ENCODE measurements at regions not wholly inside any gene's neighbourhood (a gene's known extent, or its start where the extent isn't known, plus 50 kb on each side); places are given as distances from the start of the nearest gene placed in this dataset.

- no peak overlapping the region for H3K27ac ChIP-seq (ENCODE audit: low read depth in 2 of 2, low read length in 2 of 2)
- H3K36me3 ChIP-seq (ENCODE audit: control insufficient read depth in 2 of 2, insufficient read depth in 2 of 2, low read length in 2 of 2), result peaks cover 17 to 37% of the 10 kb centered on the region in 2 donors
- no peaks in the 10 kb centered on the region for H3K4me1 ChIP-seq (ENCODE audit: control insufficient read depth in 2 of 2, insufficient read depth in 2 of 2, low read length in 2 of 2)
- no peaks in the 10 kb centered on the region for H3K9me3 ChIP-seq (ENCODE audit: control insufficient read depth in 2 of 2, low read length in 2 of 2)
- no peak overlapping the region for H3K4me3 ChIP-seq (ENCODE audit: low read length in 2 of 2)
- H3K27me3 ChIP-seq (ENCODE audit: control insufficient read depth in 2 of 2, insufficient read depth in 2 of 2, low read length in 2 of 2), result no peaks in the 10 kb centered on the region
- H3K9ac ChIP-seq (ENCODE audit: low read depth in 1 of 2, low read length in 2 of 2), result no peak overlapping the region
Measured at GRCh38 chr6:144849920-144850319, 564.8 kb downstream of the UTRN start.

GRCh38 chr6:144853603-144854002 lies 568.5 kb downstream of the UTRN start:
- no peak overlapping the region for H3K27ac ChIP-seq (ENCODE audit: low read depth in 2 of 2, low read length in 2 of 2)
- H3K27me3 ChIP-seq (ENCODE audit: control insufficient read depth in 2 of 2, insufficient read depth in 2 of 2, low read length in 2 of 2), result no peaks in the 10 kb centered on the region
- H3K9ac ChIP-seq (ENCODE audit: low read depth in 1 of 2, low read length in 2 of 2), result no peak overlapping the region
- peaks cover 5 to 25% of the 10 kb centered on the region in 2 donors for H3K36me3 ChIP-seq (ENCODE audit: control insufficient read depth in 2 of 2, insufficient read depth in 2 of 2, low read length in 2 of 2)
- no peaks in the 10 kb centered on the region for H3K4me1 ChIP-seq (ENCODE audit: control insufficient read depth in 2 of 2, insufficient read depth in 2 of 2, low read length in 2 of 2)
- no peaks in the 10 kb centered on the region for H3K9me3 ChIP-seq (ENCODE audit: control insufficient read depth in 2 of 2, low read length in 2 of 2)
- H3K4me3 ChIP-seq (ENCODE audit: low read length in 2 of 2), result no peak overlapping the region

- Histone ChIP-seq H3K27me3 (ENCODE audit: control insufficient read depth in 2 of 2, insufficient read depth in 2 of 2, low read length in 2 of 2) (no peaks in the 10 kb centered on the region), H3K36me3 (ENCODE audit: control insufficient read depth in 2 of 2, insufficient read depth in 2 of 2, low read length in 2 of 2) (peaks cover 2 to 20% of the 10 kb centered on the region in 2 donors), H3K9ac (ENCODE audit: low read depth in 1 of 2, low read length in 2 of 2) (no peak overlapping the region), H3K9me3 (ENCODE audit: control insufficient read depth in 2 of 2, low read length in 2 of 2) (no peaks in the 10 kb centered on the region), H3K4me1 (ENCODE audit: control insufficient read depth in 2 of 2, insufficient read depth in 2 of 2, low read length in 2 of 2) (no peaks in the 10 kb centered on the region), H3K4me3 (ENCODE audit: low read length in 2 of 2) (no peak overlapping the region), H3K27ac (ENCODE audit: low read depth in 2 of 2, low read length in 2 of 2) (no peak overlapping the region)
Measured at GRCh38 chr6:144854654-144855053, 569.5 kb downstream of the UTRN start.

GRCh38 chr6:144855375-144855774 lies 570.2 kb downstream of the UTRN start:
- peaks cover 2 to 17% of the 10 kb centered on the region in 2 donors for H3K36me3 ChIP-seq (ENCODE audit: control insufficient read depth in 2 of 2, insufficient read depth in 2 of 2, low read length in 2 of 2)
- H3K9me3 ChIP-seq (ENCODE audit: control insufficient read depth in 2 of 2, low read length in 2 of 2), result no peaks in the 10 kb centered on the region
- no peaks in the 10 kb centered on the region for H3K4me1 ChIP-seq (ENCODE audit: control insufficient read depth in 2 of 2, insufficient read depth in 2 of 2, low read length in 2 of 2)
- H3K27me3 ChIP-seq (ENCODE audit: control insufficient read depth in 2 of 2, insufficient read depth in 2 of 2, low read length in 2 of 2), result no peaks in the 10 kb centered on the region
- no peak overlapping the region for H3K27ac ChIP-seq (ENCODE audit: low read depth in 2 of 2, low read length in 2 of 2)
- H3K4me3 ChIP-seq (ENCODE audit: low read length in 2 of 2), result no peak overlapping the region
- no peak overlapping the region for H3K9ac ChIP-seq (ENCODE audit: low read depth in 1 of 2, low read length in 2 of 2)

GRCh38 chr6:144855812-144856531 lies 570.8 kb downstream of the UTRN start:
- no peak overlapping the region for H3K27ac ChIP-seq (ENCODE audit: low read depth in 2 of 2, low read length in 2 of 2)
- H3K9me3 ChIP-seq (ENCODE audit: control insufficient read depth in 2 of 2, low read length in 2 of 2), result no peaks in the 10 kb centered on the region
- peaks cover under 1 to 11% of the 10 kb centered on the region in 2 donors for H3K36me3 ChIP-seq (ENCODE audit: control insufficient read depth in 2 of 2, insufficient read depth in 2 of 2, low read length in 2 of 2)
- H3K27me3 ChIP-seq (ENCODE audit: control insufficient read depth in 2 of 2, insufficient read depth in 2 of 2, low read length in 2 of 2), result no peaks in the 10 kb centered on the region
- no peaks in the 10 kb centered on the region for H3K4me1 ChIP-seq (ENCODE audit: control insufficient read depth in 2 of 2, insufficient read depth in 2 of 2, low read length in 2 of 2)
- H3K4me3 ChIP-seq (ENCODE audit: low read length in 2 of 2), result no peak overlapping the region
- H3K9ac ChIP-seq (ENCODE audit: low read depth in 1 of 2, low read length in 2 of 2), result no peak overlapping the region

GRCh38 chr6:144856622-144857021 lies 571.5 kb downstream of the UTRN start:
- no peaks in the 10 kb centered on the region for H3K4me1 ChIP-seq (ENCODE audit: control insufficient read depth in 2 of 2, insufficient read depth in 2 of 2, low read length in 2 of 2)
- no peak overlapping the region for H3K9ac ChIP-seq (ENCODE audit: low read depth in 1 of 2, low read length in 2 of 2)
- peaks cover 0 to 7% of the 10 kb centered on the region in 2 donors for H3K36me3 ChIP-seq (ENCODE audit: control insufficient read depth in 2 of 2, insufficient read depth in 2 of 2, low read length in 2 of 2)
- no peak overlapping the region for H3K4me3 ChIP-seq (ENCODE audit: low read length in 2 of 2)
- H3K27ac ChIP-seq (ENCODE audit: low read depth in 2 of 2, low read length in 2 of 2), result no peak overlapping the region
- no peaks in the 10 kb centered on the region for H3K9me3 ChIP-seq (ENCODE audit: control insufficient read depth in 2 of 2, low read length in 2 of 2)
- H3K27me3 ChIP-seq (ENCODE audit: control insufficient read depth in 2 of 2, insufficient read depth in 2 of 2, low read length in 2 of 2), result no peaks in the 10 kb centered on the region

- Histone ChIP-seq H3K27me3 (ENCODE audit: control insufficient read depth in 2 of 2, insufficient read depth in 2 of 2, low read length in 2 of 2) (no peaks in the 10 kb centered on the region), H3K27ac (ENCODE audit: low read depth in 2 of 2, low read length in 2 of 2) (no peak overlapping the region), H3K4me3 (ENCODE audit: low read length in 2 of 2) (no peak overlapping the region), H3K9me3 (ENCODE audit: control insufficient read depth in 2 of 2, low read length in 2 of 2) (no peaks in the 10 kb centered on the region), H3K4me1 (ENCODE audit: control insufficient read depth in 2 of 2, insufficient read depth in 2 of 2, low read length in 2 of 2) (no peaks in the 10 kb centered on the region), H3K9ac (ENCODE audit: low read depth in 1 of 2, low read length in 2 of 2) (no peak overlapping the region), H3K36me3 (ENCODE audit: control insufficient read depth in 2 of 2, insufficient read depth in 2 of 2, low read length in 2 of 2) (peaks cover 0 to 7% of the 10 kb centered on the region in 2 donors)
Measured at GRCh38 chr6:144857086-144857485, 572.0 kb downstream of the UTRN start.

GRCh38 chr6:144862769-144863168 lies 577.6 kb downstream of the UTRN start:
- Histone ChIP-seq H3K27me3 (ENCODE audit: control insufficient read depth in 2 of 2, insufficient read depth in 2 of 2, low read length in 2 of 2) (no peaks in the 10 kb centered on the region), H3K9me3 (ENCODE audit: control insufficient read depth in 2 of 2, low read length in 2 of 2) (peaks cover 0 to 3% of the 10 kb centered on the region in 2 donors), H3K4me3 (ENCODE audit: low read length in 2 of 2) (no peak overlapping the region), H3K4me1 (ENCODE audit: control insufficient read depth in 2 of 2, insufficient read depth in 2 of 2, low read length in 2 of 2) (no peaks in the 10 kb centered on the region), H3K27ac (ENCODE audit: low read depth in 2 of 2, low read length in 2 of 2) (no peak overlapping the region), H3K9ac (ENCODE audit: low read depth in 1 of 2, low read length in 2 of 2) (no peak overlapping the region), H3K36me3 (ENCODE audit: control insufficient read depth in 2 of 2, insufficient read depth in 2 of 2, low read length in 2 of 2) (no peaks in the 10 kb centered on the region)

- H3K9ac ChIP-seq (ENCODE audit: low read depth in 1 of 2, low read length in 2 of 2), result no peak overlapping the region
- H3K36me3 ChIP-seq (ENCODE audit: control insufficient read depth in 2 of 2, insufficient read depth in 2 of 2, low read length in 2 of 2), result no peaks in the 10 kb centered on the region
- no peak overlapping the region for H3K27ac ChIP-seq (ENCODE audit: low read depth in 2 of 2, low read length in 2 of 2)
- no peaks in the 10 kb centered on the region for H3K27me3 ChIP-seq (ENCODE audit: control insufficient read depth in 2 of 2, insufficient read depth in 2 of 2, low read length in 2 of 2)
- no peak overlapping the region for H3K4me3 ChIP-seq (ENCODE audit: low read length in 2 of 2)
- H3K9me3 ChIP-seq (ENCODE audit: control insufficient read depth in 2 of 2, low read length in 2 of 2), result peaks cover 0 to 3% of the 10 kb centered on the region in 2 donors
- no peaks in the 10 kb centered on the region for H3K4me1 ChIP-seq (ENCODE audit: control insufficient read depth in 2 of 2, insufficient read depth in 2 of 2, low read length in 2 of 2)
Measured at GRCh38 chr6:144867761-144868160, 582.6 kb downstream of the UTRN start.

- Histone ChIP-seq H3K36me3 (ENCODE audit: control insufficient read depth in 2 of 2, insufficient read depth in 2 of 2, low read length in 2 of 2) (no peaks in the 10 kb centered on the region), H3K4me1 (ENCODE audit: control insufficient read depth in 2 of 2, insufficient read depth in 2 of 2, low read length in 2 of 2) (no peaks in the 10 kb centered on the region), H3K27me3 (ENCODE audit: control insufficient read depth in 2 of 2, insufficient read depth in 2 of 2, low read length in 2 of 2) (no peaks in the 10 kb centered on the region), H3K4me3 (ENCODE audit: low read length in 2 of 2) (no peak overlapping the region), H3K9ac (ENCODE audit: low read depth in 1 of 2, low read length in 2 of 2) (no peak overlapping the region), H3K27ac (ENCODE audit: low read depth in 2 of 2, low read length in 2 of 2) (no peak overlapping the region), H3K9me3 (ENCODE audit: control insufficient read depth in 2 of 2, low read length in 2 of 2) (no peaks in the 10 kb centered on the region)
Measured at GRCh38 chr6:144870782-144871181, 585.6 kb downstream of the UTRN start.

All from mucosa of rectum (tissue), 2 donors.